Panc1 (cell line): ENCODE measurements at regions not wholly inside any gene's neighbourhood (a gene's known extent, or its start where the extent isn't known, plus 50 kb on each side); places are given as distances from the start of the nearest gene placed in this dataset.
A peak's percentile ranks its signal among the peaks of the same experiment; 100 is the strongest.

ENCODE experiments used
- ATAC-seq: fragments of 200-7000 bp; cut with Tn5 transposase; 2 replicates; pipeline ENCODE4 v1.9.1; 2020; ENCODE audit warnings: mild to moderate bottlenecking, moderate library complexity
- BruUV-seq: library from RNA; stranded (reverse); fragments of 400-500 nt; replicated peaks from 2 replicates; lab custom pipeline; 2021; lab: Mats Ljungman, UMichigan
- CTCF ChIA-PET: fragments of 300-600 bp; sonication (Branson Sonifier 250); formaldehyde crosslinking; loops from one replicate; lab custom pipeline; 2022; ENCODE audit warnings: antibody characterized with exemption; lab: Charles Lee
- POLR2A ChIA-PET: fragments of 300-600 bp; sonication (Branson Sonifier 250); formaldehyde crosslinking; loops from one replicate; lab custom pipeline; 2022; ENCODE audit warnings: antibody characterized with exemption; lab: Charles Lee
- DNase-seq: peaks from one replicate; pipeline ENCODE4 v3.0.0-alpha.2; 2010; ENCODE audit warnings: low read depth, low spot score
- H3K27ac ChIP-seq: 2 replicates; pipeline ENCODE4 v1.5.1; 2011; ENCODE audit warnings: mild to moderate bottlenecking, low read length, inconsistent platforms
- H3K27me3 ChIP-seq: fragments of 200-500 bp; sonication (Bioruptor generic); 2 replicates; pipeline ENCODE4 v1.6.0; 2014; ENCODE audit warnings: low read length, inconsistent platforms; ENCODE audit not compliant: control insufficient read depth, insufficient read depth
- H3K36me3 ChIP-seq: fragments of 200-500 bp; sonication (Bioruptor generic); 2 replicates; pipeline ENCODE4 v1.5.1; 2014; ENCODE audit warnings: inconsistent platforms, mild to moderate bottlenecking, low read length, moderate library complexity; ENCODE audit not compliant: control insufficient read depth, insufficient read depth
- H3K4me1 ChIP-seq: 2 replicates; pipeline ENCODE4 v1.5.1; 2011; ENCODE audit warnings: inconsistent platforms, mild to moderate bottlenecking, low read length, moderate library complexity; ENCODE audit not compliant: control insufficient read depth, insufficient read depth
- H3K4me3 ChIP-seq, 2 experiments: 2 replicates each; pipeline ENCODE4 v1.5.1; 2011 to 2012; ENCODE audit warnings: low read depth in 2 of 2, low read length in 2 of 2, mild to moderate bottlenecking in 2 of 2, inconsistent platforms in 1 of 2, moderate library complexity in 1 of 2
- H3K9me3 ChIP-seq: fragments of 200-500 bp; sonication (Bioruptor generic); 2 replicates; pipeline ENCODE4 v1.5.1; 2014; ENCODE audit warnings: low read depth, mild to moderate bottlenecking, inconsistent platforms, low read length, moderate library complexity; ENCODE audit not compliant: control insufficient read depth, insufficient read depth
- POLR2AphosphoS5 ChIP-seq: IDR thresholded peaks from 2 replicates; pipeline ENCODE4 v1.6.1; 2012; ENCODE audit warnings: mild to moderate bottlenecking, low read depth, low read length, moderate library complexity
- REST ChIP-seq, 2 experiments: IDR thresholded peaks; 2 replicates each; pipeline ENCODE4 v1.6.1; 2011 to 2012; ENCODE audit warnings: low read depth in 2 of 2, control low read depth in 1 of 2, low read length in 1 of 2, mild to moderate bottlenecking in 1 of 2, moderate library complexity in 1 of 2; ENCODE audit not compliant: insufficient read depth in 1 of 2
- SIN3A ChIP-seq: IDR thresholded peaks from 2 replicates; pipeline ENCODE4 v1.6.1; 2012; ENCODE audit warnings: low read depth, mild to moderate bottlenecking, low read length, moderate library complexity, borderline replicate concordance; ENCODE audit not compliant: insufficient read depth
- TCF7L2 ChIP-seq: IDR thresholded peaks from 2 replicates; pipeline ENCODE4 v1.6.1; 2011; ENCODE audit warnings: mild to moderate bottlenecking, low read depth, low read length, inconsistent platforms
- in situ Hi-C: cut with HindIII; loops from 2 replicates; pipeline ENCODE4 v1.10.0; 2016; ENCODE audit warnings: low sequenced_read_pairs, low pct_unique_long_range_greater_than_20kb
- intact Hi-C: fragments of 100-400 bp; cut with micrococcal nuclease; formaldehyde crosslinking; loops from one replicate; pipeline ENCODE4 v1.10.0; 2022; ENCODE audit not compliant: unreplicated experiment
- TF ChIP-seq, protein P1 (sequence below): fragments of 450-650 bp; IDR thresholded peaks from 2 replicates; pipeline ENCODE4 v1.5.1; 2017; ENCODE audit warnings: mild to moderate bottlenecking

GRCh38 chr15:72970933-72971760 is 81.1 kb upstream of the NEO1 start:
- POLR2A ChIA-PET = interaction anchor here (0.6 kb wide), 1 partner anchor 97 kb away, joined by 3 read pairs; no protein-coding TSS in a partner anchor

DNA sequence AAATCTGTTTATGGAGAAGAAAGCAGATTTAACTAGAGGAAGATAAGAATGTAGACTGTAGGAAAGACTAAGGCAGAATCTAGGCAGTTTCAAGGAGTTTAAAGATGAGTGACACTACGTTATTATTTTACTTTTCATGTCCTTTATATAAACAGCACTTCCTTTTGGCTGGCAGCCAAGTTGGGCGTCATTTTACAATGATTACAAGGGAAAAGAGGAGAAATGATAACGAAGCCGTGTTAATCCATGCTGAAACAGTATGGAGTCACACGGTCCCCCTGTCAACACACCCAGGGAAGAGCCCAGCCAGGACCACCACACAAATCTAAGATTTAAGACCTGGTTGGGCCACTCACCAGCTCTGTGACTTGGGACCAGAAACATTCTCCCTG is 83.7 kb upstream of the NEO1 start:
- no peak for DNase-seq
- ChIA-PET CTCF (no interaction called here), POLR2A (no interaction called here)
- no peak overlapping the region for H3K4me3 ChIP-seq
- in situ Hi-C loops (no loop called here), intact Hi-C loops (no loop called here)
- no peak overlapping the region for H3K27ac ChIP-seq
- BruUV-seq = no TSS peak
- H3K4me1 ChIP-seq = peaks cover 2% of the 10 kb centered on the region; the same call in 1 of the 2 replicates
- TF ChIP-seq REST (IDR thresholded peaks at IDR 0.05; ENCODE audit: insufficient read depth in 1 of 2, low read depth in 2 of 2, low read length in 1 of 2) (no peak), SIN3A (no peak), TCF7L2 (no peak), POLR2AphosphoS5 (no peak)
- TF ChIP-seq, protein P1, sequence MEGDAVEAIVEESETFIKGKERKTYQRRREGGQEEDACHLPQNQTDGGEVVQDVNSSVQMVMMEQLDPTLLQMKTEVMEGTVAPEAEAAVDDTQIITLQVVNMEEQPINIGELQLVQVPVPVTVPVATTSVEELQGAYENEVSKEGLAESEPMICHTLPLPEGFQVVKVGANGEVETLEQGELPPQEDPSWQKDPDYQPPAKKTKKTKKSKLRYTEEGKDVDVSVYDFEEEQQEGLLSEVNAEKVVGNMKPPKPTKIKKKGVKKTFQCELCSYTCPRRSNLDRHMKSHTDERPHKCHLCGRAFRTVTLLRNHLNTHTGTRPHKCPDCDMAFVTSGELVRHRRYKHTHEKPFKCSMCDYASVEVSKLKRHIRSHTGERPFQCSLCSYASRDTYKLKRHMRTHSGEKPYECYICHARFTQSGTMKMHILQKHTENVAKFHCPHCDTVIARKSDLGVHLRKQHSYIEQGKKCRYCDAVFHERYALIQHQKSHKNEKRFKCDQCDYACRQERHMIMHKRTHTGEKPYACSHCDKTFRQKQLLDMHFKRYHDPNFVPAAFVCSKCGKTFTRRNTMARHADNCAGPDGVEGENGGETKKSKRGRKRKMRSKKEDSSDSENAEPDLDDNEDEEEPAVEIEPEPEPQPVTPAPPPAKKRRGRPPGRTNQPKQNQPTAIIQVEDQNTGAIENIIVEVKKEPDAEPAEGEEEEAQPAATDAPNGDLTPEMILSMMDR = no peak
- H3K9me3 ChIP-seq = no peaks in the 10 kb centered on the region
- ATAC-seq = no peak
- no peaks in the 10 kb centered on the region for H3K36me3 ChIP-seq
- H3K27me3 ChIP-seq = peaks cover 8% of the 10 kb centered on the region

More at GRCh38 chr15:72970933-72971760, 81.1 kb upstream of the NEO1 start:
- CTCF ChIA-PET = no interaction called here
- no peak for ATAC-seq
- Histone ChIP-seq H3K4me1 (peaks cover 2% of the 10 kb centered on the region; the same call in 1 of the 2 replicates), H3K27me3 (peaks cover 11% of the 10 kb centered on the region), H3K9me3 (no peaks in the 10 kb centered on the region), H3K36me3 (no peaks in the 10 kb centered on the region), H3K4me3 (0 out of 4 replicates have a peak overlapping the region, but pooled peaks of 1 of the 2 experiments have one; percentile 15), H3K27ac (no peak overlapping the region)
- DNase-seq = no peak
- intact Hi-C loops (no loop called here), in situ Hi-C loops (no loop called here)
- no peak for TF ChIP-seq REST (IDR thresholded peaks at IDR 0.05; ENCODE audit: insufficient read depth in 1 of 2, low read depth in 2 of 2, low read length in 1 of 2)
- no peak for TF ChIP-seq POLR2AphosphoS5
- TF ChIP-seq, protein P1 = no peak
- no peak for TF ChIP-seq SIN3A
- no peak for TF ChIP-seq TCF7L2
- BruUV-seq = no TSS peak
